Body of pancreas (tissue), 4 donors: ENCODE measurements at regions not wholly inside any gene's neighbourhood (a gene's known extent, or its start where the extent isn't known, plus 50 kb on each side); places are given as distances from the start of the nearest gene placed in this dataset.

Source experiments
- CTCF ChIP-seq, 7 experiments: fragments of 450-650 bp in 4 of 7; fragments of 200-600 bp in 3 of 7; sonication (generic) in 3 of 7; IDR thresholded peaks; one replicate each; pipeline ENCODE4 v1.5.1; 2016 to 2019; ENCODE audit warnings: antibody characterized with exemption in 7 of 7
- POLR2A ChIP-seq, 3 donors: fragments of 450-650 bp; IDR thresholded peaks; one replicate each; pipeline ENCODE4 v1.6.1; 2016; ENCODE audit warnings: antibody characterized with exemption in 3 of 3, mild to moderate bottlenecking in 2 of 3

GRCh38 chrX:125883169-125883568 is 282.9 kb downstream of the DCAF12L2 start:
- TF ChIP-seq CTCF (IDR thresholded peaks at IDR 0.05): no peak
- no peak for TF ChIP-seq POLR2A (IDR thresholded peaks at IDR 0.05)
